HG03139 (cell line): ENCODE measurements at regions not wholly inside any gene's neighbourhood (a gene's known extent, or its start where the extent isn't known, plus 50 kb on each side); places are given as distances from the start of the nearest gene placed in this dataset.
"Not testable (repeated sequence)": the region's sequence is repeated elsewhere in the genome, so short reads cannot be mapped to it uniquely, and the experiment has no call there.

Experiments
- ATAC-seq: cut with Tn5 transposase; IDR thresholded peaks from one replicate; pipeline ENCODE4 v1.9.1; 2021; ENCODE audit not compliant: unreplicated experiment

DNA sequence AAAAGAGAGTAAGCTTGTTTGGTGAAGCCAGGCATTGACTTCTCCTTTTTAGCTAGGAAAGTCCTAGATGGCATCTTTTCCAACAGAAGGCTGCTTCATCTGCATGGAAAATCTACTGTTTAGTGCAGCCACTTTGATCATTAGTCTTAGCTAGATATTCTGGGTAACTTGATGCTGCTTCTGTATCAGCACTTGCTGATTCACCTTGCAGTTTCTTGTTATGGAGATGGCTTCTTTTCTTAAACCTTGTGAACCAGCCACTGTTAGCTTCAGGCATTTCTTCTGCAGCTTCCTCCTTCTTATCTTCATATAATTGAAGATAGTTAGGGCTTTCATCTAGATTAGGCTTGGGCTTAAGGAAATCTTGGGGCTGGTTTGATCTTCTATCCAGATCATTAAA is 639.7 kb downstream of the TDRD15 start:
- ATAC-seq, result no peak

DNA sequence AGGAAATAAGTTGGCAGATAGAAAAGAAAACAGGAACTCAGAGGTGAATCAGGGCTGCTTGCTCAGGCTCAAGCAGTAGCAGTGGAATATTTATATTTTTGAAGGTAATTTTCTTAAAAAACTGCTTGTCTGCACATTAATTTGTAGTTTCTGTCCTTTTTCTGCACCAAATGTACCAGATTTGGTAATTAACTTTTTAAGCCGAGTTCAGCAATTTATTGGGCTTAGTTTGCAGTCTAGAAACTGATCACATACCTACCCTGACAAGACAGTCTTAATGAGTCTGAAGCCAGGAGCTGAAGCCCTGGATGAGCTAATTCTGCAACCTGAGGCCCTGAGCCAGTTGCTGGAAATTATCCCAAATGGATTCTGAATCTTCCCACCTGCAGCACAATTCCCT is 647.0 kb downstream of the TDRD15 start:
- ATAC-seq, result no peak

DNA sequence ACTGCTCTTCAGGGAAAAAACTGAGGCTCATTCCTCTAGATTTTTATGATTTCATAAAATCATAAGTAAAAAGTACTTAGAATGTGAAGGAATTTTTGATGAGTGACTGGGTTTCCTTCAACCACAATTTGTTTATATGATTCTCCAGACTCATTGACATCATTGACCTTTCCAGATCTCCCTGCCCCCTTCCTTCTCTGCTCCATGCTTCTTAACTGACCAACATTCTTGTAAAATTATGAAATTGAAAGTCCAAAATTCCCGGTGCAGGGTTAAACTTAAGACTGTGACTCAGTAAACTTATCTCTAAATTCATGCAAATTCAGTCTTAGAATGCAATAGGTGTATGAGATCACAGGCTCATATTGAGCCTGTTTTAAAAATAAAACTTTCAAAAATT is 648.9 kb downstream of the TDRD15 start:
- no peak for ATAC-seq

GRCh38 chr2:21773168-21773567 is 649.4 kb downstream of the TDRD15 start:
- no peak for ATAC-seq

DNA sequence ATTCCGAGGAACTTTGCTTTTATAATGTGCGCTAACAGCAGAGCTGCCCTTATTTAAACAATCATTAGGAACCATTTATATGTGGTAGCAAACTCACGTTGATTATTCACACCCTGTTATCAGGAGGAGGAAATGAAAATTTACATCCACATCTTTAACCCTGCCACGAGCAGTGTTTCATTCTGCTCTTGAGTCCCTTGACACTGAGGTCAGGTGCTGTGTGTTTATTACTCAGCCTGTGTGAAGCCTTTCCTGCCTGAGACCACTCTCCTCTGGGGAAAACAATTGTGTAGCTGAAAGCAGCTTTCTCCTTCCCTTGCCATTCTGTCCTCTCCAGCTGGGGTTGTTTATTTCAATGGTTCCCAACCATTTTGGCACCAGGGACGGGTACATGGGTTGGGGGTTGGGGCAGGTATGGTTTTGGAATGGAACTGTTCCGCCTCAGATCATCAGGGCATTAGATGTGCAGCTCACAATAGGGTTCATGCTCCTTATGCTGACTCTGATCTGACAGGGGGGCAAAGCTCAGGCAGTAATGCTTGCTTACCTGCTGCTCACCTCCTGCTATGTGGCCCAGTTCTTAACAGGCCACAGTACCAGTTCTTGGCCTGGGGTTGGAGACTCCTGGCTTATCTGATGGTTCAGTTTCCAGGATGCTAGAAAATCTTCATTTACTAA is 651.1 kb downstream of the TDRD15 start:
- no peak for ATAC-seq

GRCh38 chr2:21779786-21780185 is 656.0 kb downstream of the TDRD15 start:
- ATAC-seq, result no peak

DNA sequence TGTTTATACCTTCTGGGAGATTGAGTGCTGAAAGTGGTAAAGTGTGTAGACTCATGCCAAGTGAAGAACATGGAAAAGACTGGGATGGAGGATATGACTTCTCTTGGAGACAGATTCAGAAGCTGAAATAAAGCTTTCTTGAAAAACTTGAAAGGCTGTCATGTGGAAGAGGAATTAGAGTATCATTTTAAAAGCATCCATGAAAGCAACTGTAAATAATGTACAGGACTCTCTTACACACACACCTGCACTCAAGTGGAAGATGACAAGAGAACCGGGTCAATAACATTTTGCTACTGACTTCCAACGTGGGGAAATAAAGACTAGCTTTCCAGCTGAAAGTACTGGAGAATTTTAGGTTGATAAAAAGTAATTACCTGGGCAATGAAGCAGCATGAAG is 658.2 kb downstream of the TDRD15 start:
- ATAC-seq, result no peak

- ATAC-seq, result no peak
Observed at GRCh38 chr2:21782866-21783265, 659.1 kb downstream of the TDRD15 start.

DNA sequence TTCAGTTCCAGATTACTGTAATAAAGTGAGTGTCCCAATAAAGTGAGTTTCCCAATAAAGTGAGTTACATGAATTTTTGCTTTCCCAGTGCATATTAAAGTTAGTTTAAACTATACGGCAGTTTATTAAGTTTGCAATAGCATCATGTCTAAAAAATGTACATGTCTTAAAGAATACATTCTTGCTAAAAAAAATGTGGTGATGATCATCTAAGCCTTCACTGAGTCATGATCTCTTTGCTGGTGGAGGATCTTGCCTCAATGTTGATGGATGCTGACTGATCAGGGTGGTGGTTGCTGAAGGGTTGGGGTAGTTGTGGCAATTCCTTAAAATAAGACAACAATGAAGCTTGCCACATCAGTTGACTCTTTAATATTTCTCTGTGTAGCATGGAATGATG is 664.2 kb downstream of the TDRD15 start:
- no peak for ATAC-seq

DNA sequence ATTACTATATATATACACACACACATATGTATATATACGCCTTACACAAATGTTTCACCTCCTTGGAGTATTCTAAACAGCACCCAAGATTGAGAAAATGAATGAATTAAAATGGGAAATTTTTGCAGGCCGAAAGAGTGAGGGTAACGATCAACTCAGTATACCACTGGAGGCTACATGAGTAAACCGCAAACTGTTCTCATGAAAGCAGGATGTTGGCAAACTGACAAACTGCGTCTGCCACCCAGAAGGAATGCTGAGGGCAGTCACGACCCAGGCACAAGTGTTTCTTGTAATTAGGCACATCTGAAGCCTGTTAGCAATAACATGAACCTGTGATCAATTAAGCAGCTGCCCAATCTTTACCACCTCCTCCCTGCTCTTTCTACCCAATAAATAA is 666.5 kb downstream of the TDRD15 start:
- not testable (repeated sequence) for ATAC-seq

- ATAC-seq, result no peak
Observed at GRCh38 chr2:21792571-21792970, 668.8 kb downstream of the TDRD15 start.

- ATAC-seq, result no peak
Observed at GRCh38 chr2:21793461-21793860, 669.7 kb downstream of the TDRD15 start.

- ATAC-seq, result no peak
Observed at GRCh38 chr2:21794611-21795010, 670.8 kb downstream of the TDRD15 start.

GRCh38 chr2:21800356-21800755 is 676.6 kb downstream of the TDRD15 start:
- ATAC-seq, result no peak

GRCh38 chr2:21803550-21803949 is 679.8 kb downstream of the TDRD15 start:
- ATAC-seq, result no peak

DNA sequence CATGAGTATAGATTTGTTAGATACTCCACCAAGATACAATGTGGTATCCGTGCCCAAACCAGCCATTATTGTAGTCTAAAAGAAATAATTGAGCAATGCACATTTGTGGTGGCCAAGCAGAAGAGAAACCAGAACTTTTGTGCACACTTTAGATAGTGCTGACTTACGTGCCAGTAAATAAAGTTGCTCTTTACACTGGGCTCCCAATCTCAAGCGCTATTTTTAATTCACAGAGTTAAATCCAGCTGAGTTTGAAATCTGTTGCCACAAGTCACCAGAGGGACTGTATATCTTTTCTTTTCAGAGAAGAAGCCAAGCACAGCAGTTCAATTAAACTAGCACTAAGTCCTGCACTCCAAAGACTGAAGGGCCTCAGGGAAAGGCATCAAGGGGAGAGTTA is 680.4 kb downstream of the TDRD15 start:
- no peak for ATAC-seq

DNA sequence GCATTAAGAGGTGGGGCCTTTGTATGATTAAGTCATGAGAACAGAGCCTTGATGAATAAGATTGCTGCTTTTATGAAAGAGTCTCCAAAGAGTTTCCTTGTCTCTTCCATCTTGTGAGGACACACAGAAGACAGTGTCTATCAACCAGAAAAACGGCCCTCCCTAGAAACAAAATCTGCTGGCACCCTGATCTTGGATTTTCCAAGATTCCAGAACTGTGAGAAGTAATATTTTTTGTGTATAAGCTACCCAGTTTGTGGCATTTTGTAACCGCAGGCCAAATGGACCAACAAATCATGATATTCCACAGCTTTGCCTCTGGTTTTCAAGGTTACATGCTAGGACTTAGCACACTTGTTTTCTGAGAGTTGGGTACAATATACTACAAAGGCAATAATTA is 687.8 kb downstream of the TDRD15 start:
- no peak for ATAC-seq

GRCh38 chr2:21812766-21813165 is 689.0 kb downstream of the TDRD15 start:
- ATAC-seq, result no peak

- ATAC-seq, result no peak
Observed at GRCh38 chr2:21814588-21815149, 690.9 kb downstream of the TDRD15 start.

- no peak for ATAC-seq
Observed at GRCh38 chr2:21818212-21818795, 694.5 kb downstream of the TDRD15 start.

DNA sequence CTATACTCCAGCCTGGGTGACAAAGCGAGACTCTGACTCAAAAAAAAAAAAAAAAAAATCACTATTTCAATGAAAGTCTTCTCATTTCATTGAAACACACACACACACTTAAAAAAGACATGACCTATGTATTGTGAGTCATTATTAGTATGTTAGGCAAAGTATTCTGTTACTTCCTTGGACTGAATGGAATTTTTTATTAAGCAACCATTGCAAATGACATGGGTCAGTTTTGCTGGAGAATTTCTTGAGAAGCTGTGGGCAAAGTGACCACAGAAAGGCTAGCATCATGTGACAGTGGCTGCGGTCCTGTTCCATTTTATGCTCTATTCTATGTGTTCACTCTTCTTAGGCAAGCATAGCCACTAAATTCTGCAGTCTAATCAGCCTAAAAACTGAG is 695.7 kb downstream of the TDRD15 start:
- no peak for ATAC-seq

DNA sequence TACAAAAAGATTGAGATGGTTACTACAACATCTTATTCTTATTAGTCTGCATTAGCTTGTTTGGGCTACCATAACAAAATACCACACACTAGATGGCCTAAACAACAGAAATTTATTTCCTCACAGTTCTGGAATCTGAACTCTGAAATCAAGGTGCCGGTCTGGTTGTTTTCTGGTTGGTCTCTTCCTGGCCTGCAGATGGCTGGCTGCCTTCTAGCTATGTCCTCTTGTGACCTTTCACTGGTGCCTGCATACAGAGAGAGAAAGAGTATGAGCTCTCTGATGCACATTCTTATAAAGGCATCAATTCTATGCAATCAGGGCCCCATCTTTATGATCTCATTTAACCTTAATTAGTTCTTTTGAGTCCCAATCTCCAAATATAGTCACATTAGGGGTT is 696.5 kb downstream of the TDRD15 start:
- no peak for ATAC-seq
